H7 (cell line): ENCODE measurements at regions not wholly inside any gene's neighbourhood (a gene's known extent, or its start where the extent isn't known, plus 50 kb on each side); places are given as distances from the start of the nearest gene placed in this dataset.

Source experiments
- DNase-seq: peaks from one replicate; pipeline ENCODE4 v3.0.0; 2012
- H3K27me3 ChIP-seq: 2 replicates; pipeline ENCODE4 v1.6.0; 2011; ENCODE audit warnings: mild to moderate bottlenecking, low read length; ENCODE audit not compliant: control insufficient read depth, insufficient read depth
- H3K36me3 ChIP-seq: replicated peaks from 2 replicates; pipeline ENCODE4 v1.5.1; 2011; ENCODE audit warnings: low read length; ENCODE audit not compliant: control insufficient read depth, insufficient read depth
- H3K4me3 ChIP-seq: 2 replicates; pipeline ENCODE4 v1.5.1; 2011; ENCODE audit warnings: low read depth, mild to moderate bottlenecking, control low read depth, low read length, moderate library complexity; ENCODE audit not compliant: insufficient read depth

DNA sequence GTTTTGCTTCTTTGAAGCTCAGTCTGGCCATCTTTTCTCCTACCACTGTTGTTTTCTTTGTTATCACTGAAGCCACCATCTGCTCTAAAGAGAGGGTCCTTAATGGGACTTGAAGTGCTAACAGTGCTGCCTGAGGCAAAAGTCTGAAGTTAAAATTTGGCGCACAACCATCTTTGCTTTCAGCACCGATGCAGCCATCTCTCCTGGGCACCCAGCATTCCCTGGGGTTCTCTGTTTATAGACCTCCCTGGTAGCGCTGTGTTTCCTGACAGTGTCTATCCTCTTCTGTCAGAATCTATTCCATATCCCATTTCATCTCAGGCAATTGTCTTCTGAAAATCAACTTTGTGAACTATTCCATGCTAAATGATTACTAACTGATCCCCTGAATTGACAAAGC, 491.5 kb upstream of the MPDZ start:
- no peak for DNase-seq
- Histone ChIP-seq H3K36me3 (no peaks in the 10 kb centered on the region), H3K4me3 (no peak overlapping the region), H3K27me3 (no peaks in the 10 kb centered on the region)

DNA sequence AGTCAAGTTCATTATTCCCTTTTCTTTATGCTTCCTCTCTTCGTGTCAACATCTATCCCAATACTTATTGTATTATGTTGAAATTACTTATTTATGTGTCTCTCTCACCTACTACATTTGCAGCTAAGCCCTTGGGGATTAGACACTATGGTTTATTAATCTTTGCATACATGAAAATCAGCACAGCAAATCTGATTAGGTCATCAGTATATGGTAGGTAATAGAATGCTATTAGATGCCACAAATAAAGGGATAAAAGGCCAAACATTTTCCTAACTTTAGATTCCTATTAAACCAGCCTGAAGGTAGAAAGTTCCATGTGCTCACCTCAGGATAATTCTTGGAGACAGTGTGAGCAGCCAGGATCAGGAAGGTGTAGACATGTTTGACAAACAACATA, 490.1 kb upstream of the MPDZ start:
- DNase-seq = no peak
- Histone ChIP-seq H3K36me3 (no peaks in the 10 kb centered on the region), H3K4me3 (no peak overlapping the region), H3K27me3 (no peaks in the 10 kb centered on the region)

DNA sequence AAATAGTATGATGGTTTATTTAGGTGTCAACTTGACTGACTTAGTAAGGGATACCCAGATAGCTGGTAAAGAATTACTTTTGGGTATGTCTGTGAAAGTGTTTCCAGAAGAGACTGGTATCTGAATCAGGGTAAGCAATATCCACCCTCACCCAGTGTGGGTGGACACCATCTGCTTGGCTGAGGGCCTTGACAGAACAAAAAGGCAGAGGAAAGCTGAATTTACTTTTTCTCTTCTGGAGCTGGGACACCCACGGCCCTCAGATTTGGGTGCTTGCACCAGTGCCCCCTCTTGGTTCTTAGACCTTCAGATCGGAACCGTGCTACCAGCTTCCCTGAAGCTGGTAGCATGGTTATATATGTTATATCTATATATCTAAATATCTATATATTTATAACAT, 489.5 kb upstream of the MPDZ start:
- H3K4me3 ChIP-seq = no peak overlapping the region
- H3K27me3 ChIP-seq = no peaks in the 10 kb centered on the region
- H3K36me3 ChIP-seq = no peaks in the 10 kb centered on the region
- no peak for DNase-seq

DNA sequence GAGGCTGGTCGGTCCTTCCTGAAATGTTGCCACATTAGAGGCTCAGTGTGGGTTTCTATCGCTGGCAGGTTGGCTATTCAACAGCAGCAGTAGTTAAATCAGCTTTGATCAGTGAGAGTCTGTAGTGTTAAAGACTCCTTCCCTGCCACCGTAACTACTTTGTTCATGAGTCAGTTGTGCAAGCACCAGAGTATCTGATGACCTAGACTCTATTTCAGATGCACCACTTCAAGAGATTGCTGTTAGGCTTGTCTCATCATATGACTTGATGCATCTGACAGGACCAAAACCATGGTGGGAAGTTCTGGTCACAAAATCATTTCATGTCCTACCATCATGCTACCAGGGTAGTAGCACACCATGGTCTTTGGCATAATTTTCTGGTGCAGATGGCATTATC, 482.7 kb upstream of the MPDZ start:
- no peak for DNase-seq
- Histone ChIP-seq H3K27me3 (no peaks in the 10 kb centered on the region), H3K36me3 (no peaks in the 10 kb centered on the region)

DNA sequence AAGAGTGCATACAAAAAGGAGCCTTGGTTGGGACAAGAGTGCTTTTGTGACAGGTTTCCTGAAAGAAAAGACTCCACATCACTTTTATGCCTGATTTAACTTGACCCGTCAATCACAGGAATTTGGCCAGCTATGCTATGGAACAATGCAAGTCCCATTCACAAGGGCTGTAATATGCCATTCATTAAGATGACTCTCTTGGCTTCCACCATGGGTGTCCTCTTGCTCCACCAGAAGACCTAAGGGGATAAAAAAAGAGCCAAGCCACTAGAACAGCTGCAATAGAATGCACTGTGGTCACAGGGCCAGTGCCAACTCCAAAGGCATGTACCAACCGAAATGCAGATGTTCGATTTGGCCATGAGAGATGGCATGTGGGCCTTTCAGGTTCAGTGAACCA, 480.1 kb upstream of the MPDZ start:
- DNase-seq = no peak
- H3K4me3 ChIP-seq = no peak overlapping the region
- H3K36me3 ChIP-seq = no peaks in the 10 kb centered on the region
- no peaks in the 10 kb centered on the region for H3K27me3 ChIP-seq

More for the DNA sequence above, 482.7 kb upstream of the MPDZ start:
- H3K4me3 ChIP-seq = no peak overlapping the region

DNA sequence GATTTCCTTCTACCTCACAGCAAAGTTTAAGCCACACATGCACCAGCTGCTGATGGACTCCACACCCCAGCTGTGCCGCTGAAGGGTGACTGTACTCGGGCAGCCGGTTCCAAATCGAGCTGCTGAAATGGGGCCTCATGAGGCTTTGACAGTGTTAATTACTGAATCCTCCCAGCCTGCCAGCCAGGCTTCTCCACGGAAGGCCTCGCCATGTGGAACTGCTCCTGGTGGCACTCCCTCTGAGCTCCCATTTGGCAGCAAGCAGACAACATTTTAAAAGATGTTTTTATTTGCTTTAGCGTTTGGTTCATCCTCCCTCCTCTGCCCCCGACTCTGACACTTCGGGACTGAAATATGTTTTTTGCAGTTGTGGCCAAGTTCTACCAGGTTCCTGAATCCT, 479.4 kb upstream of the MPDZ start:
- H3K27me3 ChIP-seq = no peaks in the 10 kb centered on the region
- H3K4me3 ChIP-seq = no peak overlapping the region
- no peak for DNase-seq
- no peaks in the 10 kb centered on the region for H3K36me3 ChIP-seq

DNA sequence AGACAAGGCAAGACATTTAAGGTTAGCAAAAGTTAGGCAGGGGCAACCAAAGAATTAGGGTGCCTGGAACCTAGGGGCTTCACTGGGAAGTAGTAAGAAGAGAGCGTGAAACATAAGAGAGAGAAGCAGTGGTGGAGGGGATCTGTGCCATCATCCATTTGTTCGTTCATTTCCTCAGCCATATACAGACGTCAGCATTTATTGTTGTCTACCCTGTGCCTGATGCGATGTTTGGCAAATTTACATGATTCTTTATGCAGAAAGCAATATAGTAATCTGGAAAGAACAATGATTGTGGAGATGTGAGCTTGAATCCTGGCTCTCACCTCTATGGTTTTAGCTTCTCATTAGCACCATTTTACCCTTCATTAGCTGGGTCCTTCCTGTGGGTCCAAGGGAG, 477.5 kb upstream of the MPDZ start:
- H3K36me3 ChIP-seq = no peaks in the 10 kb centered on the region
- no peak overlapping the region for H3K4me3 ChIP-seq
- DNase-seq = no peak
- H3K27me3 ChIP-seq = no peaks in the 10 kb centered on the region

DNA sequence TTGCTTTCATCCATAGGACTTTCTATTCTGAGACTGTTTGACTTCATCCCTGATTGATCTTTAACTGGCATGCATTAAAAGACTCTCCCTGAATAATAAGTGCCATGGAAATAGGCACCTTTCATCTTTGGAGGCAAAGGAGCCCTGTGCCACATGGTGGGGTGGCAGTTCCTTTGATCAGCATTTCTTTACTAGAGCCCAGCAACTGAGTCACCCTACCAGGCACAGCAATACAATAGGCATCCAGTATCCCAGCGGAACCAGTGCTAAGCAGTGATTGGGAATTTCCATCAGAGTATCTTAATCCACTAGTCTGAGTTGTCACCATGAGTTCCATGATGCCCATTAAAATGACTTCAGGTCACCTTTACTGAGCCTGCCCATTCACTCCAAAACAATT, 476.1 kb upstream of the MPDZ start:
- DNase-seq = no peak
- H3K27me3 ChIP-seq = no peaks in the 10 kb centered on the region
- H3K36me3 ChIP-seq = no peaks in the 10 kb centered on the region
- no peak overlapping the region for H3K4me3 ChIP-seq

DNA sequence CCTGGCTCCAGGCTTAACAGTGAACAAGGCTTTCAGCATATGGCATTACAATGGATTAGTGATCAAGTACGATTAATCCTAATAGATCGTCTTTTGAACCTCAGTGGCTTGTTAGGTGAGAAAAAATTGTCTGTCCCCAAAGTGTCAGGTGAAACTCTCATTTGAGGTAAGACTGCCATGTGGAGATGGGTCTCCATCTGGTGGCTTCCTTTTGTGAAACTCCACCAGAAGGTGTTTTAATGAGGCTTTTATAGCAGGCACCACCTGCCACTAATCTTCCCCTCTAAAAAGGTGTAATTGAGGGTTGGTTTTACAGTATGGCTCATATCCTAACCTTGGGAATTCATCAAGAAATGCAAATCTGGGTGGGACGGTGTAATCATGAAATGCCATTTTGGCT, 471.1 kb upstream of the MPDZ start:
- H3K4me3 ChIP-seq = no peak overlapping the region
- no peaks in the 10 kb centered on the region for H3K36me3 ChIP-seq
- peak; percentile 1 for DNase-seq
- H3K27me3 ChIP-seq = no peaks in the 10 kb centered on the region

DNA sequence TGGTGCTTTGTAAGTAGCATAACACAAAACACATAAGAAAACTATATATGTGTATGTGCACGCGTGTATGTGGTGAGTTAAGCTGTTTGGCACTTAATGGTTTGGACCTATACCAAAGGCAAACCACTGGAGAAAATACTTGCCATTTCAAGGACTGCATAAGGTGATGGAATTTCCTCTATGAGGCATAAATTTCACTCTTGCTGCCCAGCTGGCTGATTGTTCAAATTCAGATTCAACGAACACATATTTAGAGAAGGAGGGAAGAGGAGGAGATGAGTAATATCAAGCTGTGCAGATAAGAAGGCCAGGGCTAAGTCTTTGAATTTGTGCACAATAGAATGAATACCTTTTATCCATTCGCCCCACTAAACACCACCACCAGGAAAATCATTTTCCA, 470.6 kb upstream of the MPDZ start:
- no peak overlapping the region for H3K4me3 ChIP-seq
- no peaks in the 10 kb centered on the region for H3K36me3 ChIP-seq
- no peaks in the 10 kb centered on the region for H3K27me3 ChIP-seq
- no peak for DNase-seq

DNA sequence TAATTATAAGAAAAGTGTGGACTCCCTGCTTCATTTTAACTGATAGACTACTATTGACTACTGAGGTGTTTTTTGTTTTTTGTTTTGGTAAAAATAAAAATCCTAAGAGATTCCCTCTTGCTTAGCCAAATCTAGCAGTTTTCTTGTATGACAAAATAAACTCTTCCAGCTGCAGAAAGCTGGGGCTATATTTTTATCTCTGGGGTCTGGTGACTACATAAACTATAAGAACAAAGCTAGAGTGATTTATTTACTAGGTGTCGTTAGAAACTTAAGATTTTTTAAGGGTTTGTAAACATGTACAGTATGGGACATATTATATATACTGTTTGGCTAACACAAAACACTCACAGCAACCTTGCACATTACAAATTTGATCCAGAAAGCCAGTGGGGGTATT, 467.4 kb upstream of the MPDZ start:
- no peak for DNase-seq
- Histone ChIP-seq H3K36me3 (no peaks in the 10 kb centered on the region), H3K4me3 (no peak overlapping the region), H3K27me3 (no peaks in the 10 kb centered on the region)

DNA sequence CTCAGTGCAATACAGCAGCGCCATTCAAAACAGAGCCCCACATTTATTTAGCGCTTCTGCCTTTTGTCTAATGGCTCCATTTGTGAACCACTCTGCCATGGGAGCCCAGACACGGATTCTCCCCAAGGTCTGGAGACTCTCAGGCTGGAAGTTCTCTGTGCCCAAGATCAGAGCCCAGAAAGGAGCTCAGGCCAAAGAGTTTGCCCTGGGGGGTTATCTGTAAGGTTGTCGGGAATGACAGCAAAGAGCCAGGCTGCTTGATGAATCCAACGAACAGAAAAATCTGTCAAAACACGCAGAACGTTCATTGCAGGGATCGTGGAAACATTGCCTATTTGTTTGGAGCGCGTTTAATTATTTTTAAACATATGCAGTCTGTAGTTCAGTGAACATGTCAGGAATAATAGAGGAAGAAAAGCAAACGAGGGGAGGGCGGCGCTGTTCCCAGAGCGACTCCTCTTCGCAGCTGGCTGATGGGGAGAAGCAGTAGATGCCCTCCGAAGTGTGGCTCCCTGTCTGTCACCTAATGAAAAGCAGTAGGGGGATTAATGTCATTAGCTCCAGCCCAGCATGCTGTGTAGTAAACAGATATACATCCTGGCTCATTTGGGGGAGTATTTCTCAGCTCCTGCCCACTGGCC, 464.9 kb upstream of the MPDZ start:
- Histone ChIP-seq H3K36me3 (no peaks in the 10 kb centered on the region), H3K4me3 (no peak overlapping the region), H3K27me3 (no peaks in the 10 kb centered on the region)
- no peak for DNase-seq

DNA sequence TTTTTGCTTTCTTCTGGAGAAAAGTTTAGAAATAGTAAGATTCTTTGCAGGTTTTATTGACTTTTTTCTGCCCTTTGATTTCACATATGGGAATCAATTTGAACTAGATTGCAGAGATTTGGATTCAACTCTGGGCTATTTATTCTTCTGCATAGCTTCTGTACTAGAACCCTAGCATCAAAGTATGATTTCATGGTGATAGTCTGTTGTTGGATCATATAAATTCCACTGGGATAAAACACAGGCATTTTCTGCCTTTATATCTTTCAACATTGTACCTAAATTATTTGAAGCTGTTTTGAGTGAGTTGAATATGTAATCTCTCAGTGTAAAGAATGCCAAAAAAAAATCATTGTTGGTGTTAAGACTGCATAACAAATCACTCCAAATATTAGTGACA, 458.4 kb upstream of the MPDZ start:
- no peak overlapping the region for H3K4me3 ChIP-seq
- no peaks in the 10 kb centered on the region for H3K36me3 ChIP-seq
- no peak for DNase-seq
- H3K27me3 ChIP-seq = no peaks in the 10 kb centered on the region

DNA sequence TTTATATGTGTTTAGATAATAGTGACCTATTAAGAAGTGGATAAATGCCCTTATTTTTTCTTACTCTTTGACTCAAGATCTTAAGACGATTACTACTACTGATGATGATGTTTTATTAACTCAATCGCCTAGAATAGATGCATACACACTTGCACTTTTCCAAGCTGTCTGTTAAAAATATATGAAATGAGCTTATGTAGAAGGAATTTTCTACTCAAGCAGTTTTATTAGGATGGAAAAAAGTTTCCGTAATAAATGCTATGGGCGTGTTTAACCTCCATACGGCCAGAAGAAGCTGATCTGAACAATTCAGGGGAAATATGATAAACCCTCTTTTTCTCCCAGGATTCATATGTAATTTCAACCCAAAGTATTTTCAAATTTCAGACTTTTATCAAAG, 455.7 kb upstream of the MPDZ start:
- no peaks in the 10 kb centered on the region for H3K36me3 ChIP-seq
- DNase-seq = no peak
- no peak overlapping the region for H3K4me3 ChIP-seq
- no peaks in the 10 kb centered on the region for H3K27me3 ChIP-seq

DNA sequence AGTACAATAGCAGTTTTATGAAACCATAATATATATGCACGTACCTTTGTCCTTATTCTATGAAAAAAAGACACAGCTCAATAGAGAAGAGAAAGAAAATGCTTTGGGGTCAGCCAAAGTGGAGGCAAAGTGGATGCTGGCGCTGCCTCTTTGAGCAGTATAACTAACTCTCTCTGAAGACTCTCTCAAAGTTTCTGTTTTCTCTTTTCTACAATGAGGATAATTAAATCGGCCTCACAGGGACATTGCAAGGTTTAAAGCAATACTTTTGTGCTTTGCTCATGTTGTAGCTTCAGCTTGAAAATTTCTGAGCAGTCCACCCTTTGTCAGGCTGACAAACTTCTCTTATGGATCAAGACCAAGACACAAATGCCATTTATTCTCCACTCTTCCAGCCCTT, 455.1 kb upstream of the MPDZ start:
- Histone ChIP-seq H3K27me3 (no peaks in the 10 kb centered on the region), H3K36me3 (no peaks in the 10 kb centered on the region), H3K4me3 (no peak overlapping the region)
- DNase-seq = no peak

DNA sequence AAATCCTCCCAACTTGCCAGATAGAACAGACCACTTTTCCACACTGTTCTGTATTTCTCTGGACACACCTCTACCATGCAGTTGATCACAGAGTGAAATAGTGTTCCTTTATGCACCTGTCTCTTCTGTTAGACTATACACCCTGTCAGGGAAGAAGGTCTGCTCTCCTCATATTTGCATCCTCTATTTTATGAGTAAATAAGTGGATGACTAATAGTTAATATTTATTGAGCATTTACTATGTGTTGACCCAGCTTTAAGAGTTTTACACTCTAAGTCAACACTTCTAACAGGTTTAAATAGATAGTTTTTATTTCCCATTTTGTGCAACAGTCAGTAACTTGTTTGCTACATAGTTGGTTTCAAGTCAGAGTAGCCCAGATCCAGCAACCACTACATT, 452.8 kb upstream of the MPDZ start:
- Histone ChIP-seq H3K36me3 (no peaks in the 10 kb centered on the region), H3K27me3 (no peaks in the 10 kb centered on the region), H3K4me3 (no peak overlapping the region)
- no peak for DNase-seq
